C4-2B (cell line): ENCODE measurements at regions not wholly inside any gene's neighbourhood (a gene's known extent, or its start where the extent isn't known, plus 50 kb on each side); places are given as distances from the start of the nearest gene placed in this dataset.

Experiments used
- ZFX ChIP-seq: fragments of 450-650 bp; IDR thresholded peaks from 2 replicates; pipeline ENCODE4 v1.6.1; 2017
- TF ChIP-seq, protein P1 (sequence below): fragments of 450-650 bp; conservative IDR thresholded peaks from 2 replicates; pipeline ENCODE4 v1.5.1; 2017; ENCODE audit warnings: mild to moderate bottlenecking

DNA sequence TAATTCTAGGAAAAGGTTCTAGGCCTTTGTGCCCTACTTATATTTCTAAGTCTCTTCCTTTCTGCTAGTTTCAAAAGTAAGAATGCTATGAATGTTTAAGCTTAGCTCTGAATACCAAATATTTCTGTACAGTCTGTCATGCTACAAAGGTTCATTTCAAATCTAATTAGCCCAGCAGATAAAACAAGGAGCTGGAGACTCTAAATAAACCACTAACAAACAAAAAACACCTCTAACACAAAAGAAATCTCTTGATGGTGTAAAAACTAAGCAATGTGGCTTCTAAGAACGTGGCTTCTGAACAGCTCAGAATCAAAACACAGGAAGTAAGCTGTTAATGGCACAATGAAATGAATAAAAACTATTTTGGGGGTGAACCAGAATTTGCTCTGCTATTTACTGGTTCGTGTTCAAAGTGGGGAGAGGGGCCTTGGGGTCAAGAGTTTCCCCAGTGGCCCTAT is 198.3 kb downstream of the BCAS1 start:
- TF ChIP-seq, protein P1, sequence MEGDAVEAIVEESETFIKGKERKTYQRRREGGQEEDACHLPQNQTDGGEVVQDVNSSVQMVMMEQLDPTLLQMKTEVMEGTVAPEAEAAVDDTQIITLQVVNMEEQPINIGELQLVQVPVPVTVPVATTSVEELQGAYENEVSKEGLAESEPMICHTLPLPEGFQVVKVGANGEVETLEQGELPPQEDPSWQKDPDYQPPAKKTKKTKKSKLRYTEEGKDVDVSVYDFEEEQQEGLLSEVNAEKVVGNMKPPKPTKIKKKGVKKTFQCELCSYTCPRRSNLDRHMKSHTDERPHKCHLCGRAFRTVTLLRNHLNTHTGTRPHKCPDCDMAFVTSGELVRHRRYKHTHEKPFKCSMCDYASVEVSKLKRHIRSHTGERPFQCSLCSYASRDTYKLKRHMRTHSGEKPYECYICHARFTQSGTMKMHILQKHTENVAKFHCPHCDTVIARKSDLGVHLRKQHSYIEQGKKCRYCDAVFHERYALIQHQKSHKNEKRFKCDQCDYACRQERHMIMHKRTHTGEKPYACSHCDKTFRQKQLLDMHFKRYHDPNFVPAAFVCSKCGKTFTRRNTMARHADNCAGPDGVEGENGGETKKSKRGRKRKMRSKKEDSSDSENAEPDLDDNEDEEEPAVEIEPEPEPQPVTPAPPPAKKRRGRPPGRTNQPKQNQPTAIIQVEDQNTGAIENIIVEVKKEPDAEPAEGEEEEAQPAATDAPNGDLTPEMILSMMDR = no peak
- no peak for TF ChIP-seq ZFX
